Keratinocyte (primary cell): ENCODE measurements at regions not wholly inside any gene's neighbourhood (a gene's known extent, or its start where the extent isn't known, plus 50 kb on each side); places are given as distances from the start of the nearest gene placed in this dataset.

Source experiments
- EZH2 ChIP-seq: IDR thresholded peaks from one replicate; pipeline ENCODE4 v1.6.1; 2012; ENCODE audit warnings: inconsistent platforms, mild to moderate bottlenecking, low read length, moderate library complexity
- TF ChIP-seq, protein P1 (sequence below), 3 experiments: IDR thresholded peaks in 1 of 3; conservative IDR thresholded peaks in 1 of 3; optimal IDR thresholded peaks in 1 of 3; 2 replicates in 2 of 3; 3 replicates in 1 of 3; pipeline versions ENCODE3 to v1.5.1; 2011; ENCODE audit warnings: low read length in 3 of 3, mild to moderate bottlenecking in 3 of 3, moderate library complexity in 2 of 3, control low read depth in 1 of 3, inconsistent platforms in 1 of 3; ENCODE audit not compliant: insufficient read depth in 2 of 3; ENCODE audit errors: extremely low read depth in 1 of 3

- TF ChIP-seq, protein P1, sequence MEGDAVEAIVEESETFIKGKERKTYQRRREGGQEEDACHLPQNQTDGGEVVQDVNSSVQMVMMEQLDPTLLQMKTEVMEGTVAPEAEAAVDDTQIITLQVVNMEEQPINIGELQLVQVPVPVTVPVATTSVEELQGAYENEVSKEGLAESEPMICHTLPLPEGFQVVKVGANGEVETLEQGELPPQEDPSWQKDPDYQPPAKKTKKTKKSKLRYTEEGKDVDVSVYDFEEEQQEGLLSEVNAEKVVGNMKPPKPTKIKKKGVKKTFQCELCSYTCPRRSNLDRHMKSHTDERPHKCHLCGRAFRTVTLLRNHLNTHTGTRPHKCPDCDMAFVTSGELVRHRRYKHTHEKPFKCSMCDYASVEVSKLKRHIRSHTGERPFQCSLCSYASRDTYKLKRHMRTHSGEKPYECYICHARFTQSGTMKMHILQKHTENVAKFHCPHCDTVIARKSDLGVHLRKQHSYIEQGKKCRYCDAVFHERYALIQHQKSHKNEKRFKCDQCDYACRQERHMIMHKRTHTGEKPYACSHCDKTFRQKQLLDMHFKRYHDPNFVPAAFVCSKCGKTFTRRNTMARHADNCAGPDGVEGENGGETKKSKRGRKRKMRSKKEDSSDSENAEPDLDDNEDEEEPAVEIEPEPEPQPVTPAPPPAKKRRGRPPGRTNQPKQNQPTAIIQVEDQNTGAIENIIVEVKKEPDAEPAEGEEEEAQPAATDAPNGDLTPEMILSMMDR (optimal IDR thresholded peaks at IDR 0.05 in 1 of 3, IDR thresholded peaks at IDR 0.05 in 1 of 3, conservative IDR thresholded peaks at IDR 0.05 in 1 of 3; ENCODE audit: extremely low read depth in 1 of 3, insufficient read depth in 2 of 3, low read length in 3 of 3): no peak
- TF ChIP-seq EZH2: no peak
These were observed 180.6 kb upstream of the PDE10A start for GRCh38 chr6:165843568-165844113.
